Upper lobe of left lung (tissue), 4 donors: ENCODE measurements at regions not wholly inside any gene's neighbourhood (a gene's known extent, or its start where the extent isn't known, plus 50 kb on each side); places are given as distances from the start of the nearest gene placed in this dataset.

Source experiments
- CTCF ChIP-seq, 6 experiments: fragments of 450-650 bp in 4 of 6; fragments of 200-600 bp in 2 of 6; sonication (generic) in 2 of 6; IDR thresholded peaks; one replicate each; pipeline ENCODE4 v1.5.1; 2016 to 2019; ENCODE audit warnings: antibody characterized with exemption in 6 of 6
- EP300 ChIP-seq, 4 donors: sonication (generic); formaldehyde crosslinking; IDR thresholded peaks; one replicate each; pipeline ENCODE4 v1.5.1; 2017; ENCODE audit warnings: antibody characterized with exemption in 4 of 4, control low read depth in 2 of 4
- POLR2A ChIP-seq, 4 donors: fragments of 450-650 bp; IDR thresholded peaks; one replicate each; pipeline ENCODE4 v1.5.1; 2016 to 2017; ENCODE audit warnings: antibody characterized with exemption in 4 of 4, mild to moderate bottlenecking in 2 of 4
- POLR2AphosphoS5 ChIP-seq, 2 donors: sonication (generic); formaldehyde crosslinking; IDR thresholded peaks; one replicate each; pipeline ENCODE4 v1.5.1; 2017; ENCODE audit warnings: antibody characterized with exemption in 2 of 2

GRCh38 chr2:150169237-150169629 is 318.2 kb downstream of the RND3 start:
- no peak for TF ChIP-seq POLR2AphosphoS5 (IDR thresholded peaks at IDR 0.05)
- no peak for TF ChIP-seq CTCF (IDR thresholded peaks at IDR 0.05)
- no peak for TF ChIP-seq EP300 (IDR thresholded peaks at IDR 0.05)
- TF ChIP-seq POLR2A (IDR thresholded peaks at IDR 0.05): no peak
